Ishikawa (cell line): ENCODE measurements at regions not wholly inside any gene's neighbourhood (a gene's known extent, or its start where the extent isn't known, plus 50 kb on each side); places are given as distances from the start of the nearest gene placed in this dataset.

Experiments used
- CEBPB ChIP-seq: IDR thresholded peaks from 2 replicates; pipeline ENCODE4 v1.6.1; 2012
- CREB1 ChIP-seq: IDR thresholded peaks from 2 replicates; pipeline ENCODE4 v1.6.1; 2012; ENCODE audit warnings: low read depth
- EGR1 ChIP-seq: IDR thresholded peaks from 2 replicates; pipeline ENCODE4 v1.6.1; 2012
- EP300 ChIP-seq: IDR thresholded peaks from 2 replicates; pipeline ENCODE4 v1.6.1; 2012; ENCODE audit warnings: borderline replicate concordance
- FOXM1 ChIP-seq: IDR thresholded peaks from 2 replicates; pipeline ENCODE4 v1.6.1; 2012; ENCODE audit warnings: low read depth, borderline replicate concordance
- NFIC ChIP-seq: IDR thresholded peaks from 2 replicates; pipeline ENCODE4 v1.6.1; 2012
- RAD21 ChIP-seq: IDR thresholded peaks from 2 replicates; pipeline ENCODE4 v1.6.1; 2012; ENCODE audit warnings: low read depth
- REST ChIP-seq: IDR thresholded peaks from 2 replicates; pipeline ENCODE4 v1.6.1; 2012; ENCODE audit warnings: low read depth, mild to moderate bottlenecking
- TAF1 ChIP-seq: IDR thresholded peaks from 2 replicates; pipeline ENCODE4 v1.6.1; 2012; ENCODE audit warnings: low read depth, mild to moderate bottlenecking
- TCF12 ChIP-seq: IDR thresholded peaks from 2 replicates; pipeline ENCODE4 v1.6.1; 2012; ENCODE audit warnings: low read depth
- TEAD4 ChIP-seq: IDR thresholded peaks from 2 replicates; pipeline ENCODE4 v1.6.1; 2012
- USF1 ChIP-seq: IDR thresholded peaks from 2 replicates; pipeline ENCODE4 v1.6.1; 2012
- YY1 ChIP-seq: IDR thresholded peaks from 2 replicates; pipeline ENCODE4 v1.6.1; 2012; ENCODE audit warnings: low read depth
- ZBTB7A ChIP-seq: IDR thresholded peaks from 2 replicates; pipeline ENCODE4 v1.6.1; 2012; ENCODE audit warnings: low read depth
- TF ChIP-seq, protein P1 (sequence below): IDR thresholded peaks from 2 replicates; pipeline ENCODE4 v1.6.1; 2012

- no peak for TF ChIP-seq TEAD4
- no peak for TF ChIP-seq REST
- TF ChIP-seq TCF12: no peak
- no peak for TF ChIP-seq YY1
- no peak for TF ChIP-seq ZBTB7A
- no peak for TF ChIP-seq EP300
- TF ChIP-seq USF1: no peak
- no peak for TF ChIP-seq NFIC
Measured at GRCh38 chr9:30677221-30677620, 1707.2 kb upstream of the ACO1 start.

- TF ChIP-seq FOXM1: no peak
- no peak for TF ChIP-seq RAD21
- no peak for TF ChIP-seq NFIC
- TF ChIP-seq TAF1: no peak
- TF ChIP-seq CREB1: no peak
- TF ChIP-seq TCF12: no peak
- TF ChIP-seq ZBTB7A: no peak
- TF ChIP-seq CEBPB: no peak
- no peak for TF ChIP-seq YY1
- TF ChIP-seq, protein P1, sequence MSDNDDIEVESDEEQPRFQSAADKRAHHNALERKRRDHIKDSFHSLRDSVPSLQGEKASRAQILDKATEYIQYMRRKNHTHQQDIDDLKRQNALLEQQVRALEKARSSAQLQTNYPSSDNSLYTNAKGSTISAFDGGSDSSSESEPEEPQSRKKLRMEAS: no peak
- no peak for TF ChIP-seq EGR1
- no peak for TF ChIP-seq TEAD4
- TF ChIP-seq EP300: no peak
- no peak for TF ChIP-seq USF1
- no peak for TF ChIP-seq REST
Measured at GRCh38 chr9:30688801-30689200, 1695.6 kb upstream of the ACO1 start.

DNA sequence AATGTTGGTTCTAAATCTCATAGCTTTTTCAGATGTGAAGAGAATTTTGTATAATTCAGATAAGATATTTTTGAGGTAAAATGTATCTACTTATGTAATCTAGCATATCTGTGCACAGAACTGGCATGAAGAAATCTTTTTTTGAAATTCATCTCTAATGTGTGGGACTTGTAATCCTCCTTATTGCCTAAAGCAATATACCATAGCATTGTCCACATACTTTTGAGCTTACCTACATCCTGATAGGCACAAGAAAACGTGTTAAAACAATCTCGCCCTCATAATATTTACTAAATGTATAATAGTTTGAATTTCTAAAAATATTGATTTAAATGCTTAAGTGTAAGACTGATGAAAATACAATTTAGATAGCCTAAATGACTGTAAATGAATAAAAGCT is 1686.5 kb upstream of the ACO1 start:
- TF ChIP-seq YY1 (no peak), TAF1 (no peak), NFIC (no peak), CREB1 (no peak), EP300 (no peak), TEAD4 (no peak), FOXM1 (no peak), CEBPB (no peak), EGR1 (no peak), ZBTB7A (no peak), RAD21 (no peak), REST (no peak), TCF12 (no peak)
- TF ChIP-seq, protein P1: no peak

- TF ChIP-seq EGR1 (no peak), CEBPB (no peak), CREB1 (no peak), USF1 (no peak), TAF1 (no peak), TEAD4 (no peak), ZBTB7A (no peak), FOXM1 (no peak), YY1 (no peak), REST (no peak), TCF12 (no peak), EP300 (no peak), RAD21 (no peak), NFIC (no peak)
- TF ChIP-seq, protein P1: no peak
Measured at GRCh38 chr9:30711591-30711990, 1672.9 kb upstream of the ACO1 start.
